SHP77 (cell line): ENCODE measurements at regions not wholly inside any gene's neighbourhood (a gene's known extent, or its start where the extent isn't known, plus 50 kb on each side); places are given as distances from the start of the nearest gene placed in this dataset.
A peak's percentile ranks its signal among the peaks of the same experiment; 100 is the strongest.

Experiments used
- DNase-seq, 2 experiments: peaks; one replicate each; lab custom pipeline; 2025; lab: John Stamatoyannopoulos, UW

DNA sequence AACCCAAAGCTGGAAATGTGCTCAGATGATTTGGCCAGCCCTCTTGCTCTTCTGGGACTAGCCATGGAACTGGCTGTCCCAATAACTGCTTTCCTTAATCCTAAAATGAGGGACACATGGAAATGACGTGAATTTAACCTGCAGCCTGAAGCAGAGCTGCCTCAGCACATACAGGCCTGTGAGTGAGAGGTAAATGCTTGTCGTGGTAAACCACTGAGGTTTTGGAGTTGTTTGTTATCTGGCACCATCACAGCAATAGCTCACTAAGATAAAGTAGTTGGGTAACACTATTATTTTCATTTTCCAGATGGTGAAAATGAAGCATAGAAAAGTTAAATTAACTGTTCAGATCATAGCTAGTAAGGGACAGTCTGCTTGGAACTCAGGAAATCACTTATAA lies 333.4 kb upstream of the CHD6 start:
- no peak for DNase-seq

DNA sequence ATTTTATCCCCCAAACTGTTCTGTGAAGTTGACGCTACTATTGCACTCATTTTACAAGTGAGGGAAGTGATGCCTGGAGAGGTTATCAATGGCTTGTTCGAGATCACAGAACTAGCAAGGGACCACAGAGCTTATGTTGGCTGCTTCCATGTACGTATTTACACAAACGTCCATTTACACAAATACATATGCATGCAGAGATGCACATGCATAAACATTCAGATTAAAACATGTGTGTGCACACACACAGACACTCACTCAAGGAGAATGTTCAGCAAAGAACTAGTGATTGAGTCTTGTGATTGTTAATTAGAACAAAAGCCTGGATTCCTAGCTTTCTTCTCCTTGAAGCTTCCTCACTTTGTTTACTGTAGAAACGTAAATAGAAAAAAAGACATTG lies 321.5 kb upstream of the CHD6 start:
- no peak for DNase-seq

GRCh38 chr20:41938353-41938752 lies 320.2 kb upstream of the CHD6 start:
- no peak for DNase-seq

GRCh38 chr20:41935259-41935791 lies 317.1 kb upstream of the CHD6 start:
- no peak for DNase-seq

GRCh38 chr20:41932431-41932830 lies 314.3 kb upstream of the CHD6 start:
- DNase-seq = no peak

DNA sequence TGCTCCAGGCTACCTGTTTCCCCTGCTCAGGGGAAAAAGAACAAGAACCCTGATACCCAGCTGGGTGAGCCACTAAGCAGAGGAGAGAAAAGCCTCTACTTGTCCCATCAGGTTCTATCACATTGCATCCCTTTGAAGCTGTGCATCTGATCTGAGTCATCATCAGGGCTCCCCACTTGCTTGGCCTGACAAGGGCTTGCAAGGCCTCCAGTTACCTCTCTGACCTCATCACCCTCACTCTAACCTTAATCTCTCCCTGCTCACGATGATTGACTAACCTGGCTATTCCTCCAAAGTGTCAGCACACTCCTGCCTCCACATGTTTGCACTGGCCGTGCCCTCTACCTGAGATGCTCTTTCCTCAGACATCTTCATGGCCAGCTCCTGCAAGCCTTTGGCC lies 309.5 kb upstream of the CHD6 start:
- DNase-seq = no peak

- DNase-seq = no peak
Observed at GRCh38 chr20:41927189-41927588, 309.0 kb upstream of the CHD6 start.

- DNase-seq = no peak
Observed at GRCh38 chr20:41925476-41925875, 307.3 kb upstream of the CHD6 start.

DNA sequence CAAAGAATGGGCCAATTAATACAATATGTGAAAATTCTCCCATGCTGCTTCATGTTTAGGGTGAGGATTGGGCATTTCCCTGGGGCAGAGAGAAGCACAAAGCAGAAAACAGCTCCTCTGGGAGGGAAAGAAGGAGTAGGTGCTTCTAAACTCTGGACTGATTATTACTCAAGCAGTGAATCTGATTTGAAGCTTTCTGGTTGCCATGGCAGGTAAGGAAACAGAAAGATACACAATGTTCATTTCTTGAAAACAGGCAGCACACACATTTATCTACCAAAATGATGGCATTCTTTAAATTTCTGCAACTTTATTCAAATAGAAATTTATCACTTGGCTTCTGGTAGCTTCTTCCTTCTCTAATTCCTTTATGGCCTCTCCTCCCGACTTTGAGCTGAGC lies 305.4 kb upstream of the CHD6 start:
- no peak for DNase-seq

DNA sequence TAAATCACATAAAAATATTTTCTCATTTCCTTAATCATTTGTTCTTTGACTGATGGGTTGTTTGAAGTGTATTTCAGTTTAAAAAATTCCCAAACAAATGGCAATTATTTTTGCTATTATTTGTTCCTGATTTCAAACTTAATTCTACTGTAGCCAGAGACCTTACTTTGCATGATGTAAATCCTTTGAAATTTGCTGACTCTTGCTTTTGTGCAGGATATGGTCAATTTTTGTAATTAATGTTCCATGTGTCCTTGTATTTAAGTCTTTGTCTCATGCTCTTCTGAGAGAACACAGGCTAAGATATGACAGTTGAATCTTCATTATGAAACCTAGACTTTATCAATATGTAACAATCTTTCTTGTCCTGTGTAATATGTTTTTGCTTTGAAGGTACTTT lies 295.0 kb upstream of the CHD6 start:
- no peak for DNase-seq

- DNase-seq = no peak
Observed at GRCh38 chr20:41910558-41910957, 292.4 kb upstream of the CHD6 start.

- DNase-seq = no peak
Observed at GRCh38 chr20:41905199-41905598, 287.0 kb upstream of the CHD6 start.

GRCh38 chr20:41903586-41903985 lies 285.4 kb upstream of the CHD6 start:
- no peak for DNase-seq

GRCh38 chr20:41902346-41902745 lies 284.2 kb upstream of the CHD6 start:
- no peak for DNase-seq

- no peak for DNase-seq
Observed at GRCh38 chr20:41900201-41900691, 282.1 kb upstream of the CHD6 start.

GRCh38 chr20:41897708-41898107 lies 279.5 kb upstream of the CHD6 start:
- no peak for DNase-seq

GRCh38 chr20:41895241-41896032 lies 277.3 kb upstream of the CHD6 start:
- no peak for DNase-seq

GRCh38 chr20:41894255-41894963 lies 276.2 kb upstream of the CHD6 start:
- no peak for DNase-seq

DNA sequence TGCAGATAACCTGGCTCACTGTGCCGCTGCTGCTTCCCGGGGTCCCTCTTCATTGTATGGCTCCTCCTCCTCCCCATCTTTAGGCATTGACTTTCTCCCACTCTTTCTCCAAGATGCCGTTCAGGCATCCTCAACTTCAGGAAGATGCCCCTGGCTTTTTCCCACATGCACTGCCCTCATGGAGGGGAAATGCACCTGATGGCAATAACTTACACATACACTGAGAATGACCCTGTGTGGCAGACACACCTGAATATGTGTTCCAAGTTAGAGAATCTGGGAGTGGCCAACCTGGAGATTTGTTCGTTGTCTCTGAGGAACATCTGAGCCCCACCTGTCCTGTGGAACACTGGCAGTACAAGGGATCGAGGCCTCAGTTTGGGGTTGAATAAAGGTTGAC lies 273.9 kb upstream of the CHD6 start:
- DNase-seq = no peak

- no peak for DNase-seq
Observed at GRCh38 chr20:41889844-41890224, 271.7 kb upstream of the CHD6 start.

DNA sequence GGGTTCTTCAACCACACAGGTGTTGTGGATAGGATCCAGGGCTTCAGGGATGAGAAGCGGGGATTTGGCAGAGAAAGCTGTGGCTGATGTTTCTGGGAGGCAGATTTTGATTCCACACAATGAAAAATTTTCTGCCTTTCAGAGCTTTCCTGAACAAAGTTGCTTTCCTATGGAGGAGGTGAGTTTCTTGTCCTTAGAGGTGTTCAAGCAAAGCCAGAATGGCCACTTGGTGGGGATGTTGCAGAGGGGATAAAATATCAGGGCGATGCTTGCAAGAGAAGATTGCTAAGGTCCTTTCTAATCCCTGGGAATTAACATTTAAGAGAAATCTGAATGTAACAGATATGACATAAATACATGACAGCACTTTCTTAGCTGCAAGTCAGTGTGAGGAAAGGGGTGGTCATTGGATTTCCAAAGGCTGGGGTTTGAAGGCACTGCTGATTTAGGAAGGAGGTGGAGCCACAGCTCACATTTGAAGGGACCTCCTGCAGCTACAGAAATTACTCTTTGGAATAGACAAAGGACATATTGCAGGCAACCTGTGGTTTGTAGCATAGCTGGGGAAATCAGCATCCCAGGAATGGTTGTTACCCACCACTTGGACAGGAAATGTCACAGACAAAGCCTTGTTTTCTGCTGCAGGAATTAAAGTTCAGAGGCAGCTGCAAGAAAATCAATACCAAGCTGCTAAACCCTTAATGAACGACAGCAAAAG lies 271.1 kb upstream of the CHD6 start:
- DNase-seq = peak; percentile 1 to 23

- no peak for DNase-seq
Observed at GRCh38 chr20:41888434-41888833, 270.3 kb upstream of the CHD6 start.

GRCh38 chr20:41887500-41887899 lies 269.3 kb upstream of the CHD6 start:
- no peak for DNase-seq
